ENCODE measurements at regions not wholly inside any gene's neighbourhood (a gene's known extent, or its start where the extent isn't known, plus 50 kb on each side); places are given as distances from the start of the nearest gene placed in this dataset.

GRCh38 chr10:29883231-29883630 is 176.2 kb downstream of the JCAD start:
- intact Hi-C loops (cut with micrococcal nuclease): no loop called here

DNA sequence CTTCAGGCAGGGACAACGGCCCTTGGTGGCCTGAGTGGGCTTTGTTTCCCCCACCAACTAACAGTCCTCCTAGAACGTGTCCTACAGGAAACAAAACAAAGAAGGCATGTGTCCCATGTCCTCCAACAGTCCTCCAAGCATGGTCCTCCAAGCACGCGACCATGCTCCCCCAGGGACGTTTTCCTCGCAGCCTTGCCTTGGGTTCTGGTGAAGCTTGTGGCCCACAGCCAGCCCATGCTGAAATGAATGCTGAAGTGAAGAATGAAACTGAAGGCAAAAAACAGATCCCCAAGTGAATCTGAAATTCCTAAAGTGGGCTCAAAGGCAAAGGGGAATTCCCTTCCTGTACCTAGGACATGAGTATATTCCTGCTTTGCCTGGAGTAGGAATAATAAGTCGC is 176.6 kb downstream of the JCAD start:
- CTCF ChIA-PET: no interaction called here
- TF ChIP-seq CTCF (IDR thresholded peaks at IDR 0.05): no peak
- Mint-ChIP-seq H3K9me3 (no peaks in the 10 kb centered on the region), H3K27ac (no peak overlapping the region), H3K27me3 (peaks cover 6% of the 10 kb centered on the region), H3K4me1 (no peaks in the 10 kb centered on the region), H3K36me3 (ENCODE audit: low read depth) (no peaks in the 10 kb centered on the region), H3K4me3 (no peak overlapping the region)
- intact Hi-C loops (cut with micrococcal nuclease): no loop called here
- DNase-seq: no peak
- no peak for ATAC-seq (ENCODE audit: low read depth)
- POLR2A ChIA-PET: no interaction called here

More at GRCh38 chr10:29883231-29883630, 176.2 kb downstream of the JCAD start:
- peaks cover 4% of the 10 kb centered on the region for H3K27me3 Mint-ChIP-seq
- TF ChIP-seq CTCF (IDR thresholded peaks at IDR 0.05): no peak
- no peak overlapping the region for H3K27ac Mint-ChIP-seq
- ATAC-seq (ENCODE audit: low read depth) (no peak), DNase-seq (no peak)
- POLR2A ChIA-PET: no interaction called here
- CTCF ChIA-PET: no interaction called here
- no peaks in the 10 kb centered on the region for H3K4me1 Mint-ChIP-seq
- H3K4me3 Mint-ChIP-seq: no peak overlapping the region
- no peaks in the 10 kb centered on the region for H3K9me3 Mint-ChIP-seq
- H3K36me3 Mint-ChIP-seq (ENCODE audit: low read depth): no peaks in the 10 kb centered on the region

- H3K27me3 Mint-ChIP-seq: peaks cover 8% of the 10 kb centered on the region
- H3K27ac Mint-ChIP-seq: no peak overlapping the region
- DNase-seq: no peak
- no peak overlapping the region for H3K4me3 Mint-ChIP-seq
- no peaks in the 10 kb centered on the region for H3K36me3 Mint-ChIP-seq (ENCODE audit: low read depth)
- no peak for ATAC-seq (ENCODE audit: low read depth)
- ChIA-PET CTCF (no interaction called here), POLR2A (no interaction called here)
- TF ChIP-seq CTCF (IDR thresholded peaks at IDR 0.05): no peak
- no peaks in the 10 kb centered on the region for H3K9me3 Mint-ChIP-seq
- no peaks in the 10 kb centered on the region for H3K4me1 Mint-ChIP-seq
- intact Hi-C loops (cut with micrococcal nuclease): no loop called here
Observed at GRCh38 chr10:29881811-29882210, 177.6 kb downstream of the JCAD start.

DNA sequence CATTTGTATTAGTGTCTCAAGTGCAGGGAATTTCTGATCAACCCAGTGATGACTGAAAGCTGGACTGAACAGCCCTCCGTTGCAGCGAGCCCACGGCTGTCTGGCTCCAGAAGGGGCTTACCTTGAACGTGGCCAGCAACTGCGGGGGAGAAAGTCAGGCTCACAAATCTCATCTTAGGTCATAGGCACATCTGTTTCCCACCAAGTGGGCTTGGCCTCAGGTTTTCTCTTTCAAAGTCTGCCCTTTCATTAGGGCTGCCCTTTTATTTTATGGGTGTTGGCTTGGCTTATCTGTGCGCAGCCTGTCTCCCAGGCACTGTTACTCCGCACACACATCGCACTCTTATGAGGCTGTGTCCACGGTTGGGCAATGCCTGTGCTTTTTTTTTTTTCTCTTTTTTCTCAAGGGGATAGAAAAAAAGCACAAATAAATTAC is 178.0 kb downstream of the JCAD start:
- Mint-ChIP-seq H3K36me3 (ENCODE audit: low read depth) (no peaks in the 10 kb centered on the region), H3K4me1 (no peaks in the 10 kb centered on the region), H3K4me3 (no peak overlapping the region), H3K27me3 (peaks cover 8% of the 10 kb centered on the region), H3K27ac (no peak overlapping the region), H3K9me3 (no peaks in the 10 kb centered on the region)
- no peak for ATAC-seq (ENCODE audit: low read depth)
- ChIA-PET POLR2A (no interaction called here), CTCF (no interaction called here)
- DNase-seq: no peak
- intact Hi-C loops (cut with micrococcal nuclease): no loop called here
- TF ChIP-seq CTCF (IDR thresholded peaks at IDR 0.05): no peak

DNA sequence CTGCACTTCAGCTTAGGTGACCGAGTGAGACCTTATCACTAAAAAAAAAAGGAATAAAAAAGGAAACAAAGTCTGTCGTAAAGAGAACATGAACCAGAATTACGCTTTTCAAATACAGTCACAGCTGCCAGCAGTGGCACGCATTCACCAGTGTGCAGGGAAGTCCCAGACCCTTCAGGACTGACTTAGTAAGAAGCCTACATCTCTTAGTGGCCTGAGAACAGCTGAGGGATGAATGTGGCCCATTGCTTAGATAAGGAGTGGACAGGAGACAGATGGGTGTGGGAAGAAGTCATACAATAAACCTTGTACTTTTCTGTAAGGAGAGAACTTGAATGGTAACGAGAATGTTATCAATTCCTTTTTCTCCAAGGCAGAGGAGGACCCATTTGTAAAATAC is 178.5 kb downstream of the JCAD start:
- ChIA-PET POLR2A (no interaction called here), CTCF (no interaction called here)
- Mint-ChIP-seq H3K27me3 (peaks cover 8% of the 10 kb centered on the region), H3K36me3 (ENCODE audit: low read depth) (no peaks in the 10 kb centered on the region), H3K4me3 (no peak overlapping the region), H3K27ac (no peak overlapping the region), H3K4me1 (no peaks in the 10 kb centered on the region), H3K9me3 (no peaks in the 10 kb centered on the region)
- TF ChIP-seq CTCF (IDR thresholded peaks at IDR 0.05): no peak
- ATAC-seq (ENCODE audit: low read depth) (no peak), DNase-seq (no peak)
- intact Hi-C loops (cut with micrococcal nuclease): no loop called here
